Thoracic aorta (tissue), 2 donors: ENCODE measurements at regions not wholly inside any gene's neighbourhood (a gene's known extent, or its start where the extent isn't known, plus 50 kb on each side); places are given as distances from the start of the nearest gene placed in this dataset.

Source experiments
- ATAC-seq: fragments of 150-250 bp; one replicate; pipeline ENCODE4 v1.8.0; 2017; ENCODE audit warnings: low read depth; ENCODE audit not compliant: insufficient number of reproducible peaks, low FRiP score
- DNase-seq: peaks from one replicate; pipeline ENCODE4 v3.0.0-alpha.2; 2020; ENCODE audit warnings: low spot score
- H3K27ac ChIP-seq, 2 donors: fragments of 200-600 bp; sonication (generic); 1 replicate in 1 of 2; 2 replicates in 1 of 2; pipeline ENCODE4 v1.5.1; 2016; ENCODE audit warnings: mild to moderate bottlenecking in 2 of 2, moderate library complexity in 2 of 2
- H3K27me3 ChIP-seq: fragments of 200-600 bp; sonication (generic); replicated peaks from 2 replicates; pipeline ENCODE4 v1.6.0; 2016; ENCODE audit warnings: mild to moderate bottlenecking; ENCODE audit not compliant: insufficient read depth
- H3K36me3 ChIP-seq: fragments of 200-600 bp; sonication (generic); one replicate; pipeline ENCODE4 v1.5.1; 2016
- H3K4me1 ChIP-seq, 2 donors: fragments of 200-600 bp; sonication (generic); 1 replicate in 1 of 2; 2 replicates in 1 of 2; pipeline versions ENCODE4 v1.5.1 to v1.6.0; 2016; ENCODE audit warnings: low read depth in 2 of 2, mild to moderate bottlenecking in 1 of 2; ENCODE audit not compliant: control insufficient read depth in 1 of 2
- H3K4me3 ChIP-seq: fragments of 200-600 bp; sonication (generic); 2 replicates; pipeline ENCODE4 v1.5.1; 2016; ENCODE audit warnings: mild to moderate bottlenecking
- H3K9me3 ChIP-seq: fragments of 200-600 bp; sonication (generic); 2 replicates; pipeline ENCODE4 v1.5.1; 2016
- CTCF ChIP-seq: fragments of 200-600 bp; sonication (generic); IDR thresholded peaks from one replicate; pipeline ENCODE4 v1.5.1; 2019; ENCODE audit warnings: antibody characterized with exemption

DNA sequence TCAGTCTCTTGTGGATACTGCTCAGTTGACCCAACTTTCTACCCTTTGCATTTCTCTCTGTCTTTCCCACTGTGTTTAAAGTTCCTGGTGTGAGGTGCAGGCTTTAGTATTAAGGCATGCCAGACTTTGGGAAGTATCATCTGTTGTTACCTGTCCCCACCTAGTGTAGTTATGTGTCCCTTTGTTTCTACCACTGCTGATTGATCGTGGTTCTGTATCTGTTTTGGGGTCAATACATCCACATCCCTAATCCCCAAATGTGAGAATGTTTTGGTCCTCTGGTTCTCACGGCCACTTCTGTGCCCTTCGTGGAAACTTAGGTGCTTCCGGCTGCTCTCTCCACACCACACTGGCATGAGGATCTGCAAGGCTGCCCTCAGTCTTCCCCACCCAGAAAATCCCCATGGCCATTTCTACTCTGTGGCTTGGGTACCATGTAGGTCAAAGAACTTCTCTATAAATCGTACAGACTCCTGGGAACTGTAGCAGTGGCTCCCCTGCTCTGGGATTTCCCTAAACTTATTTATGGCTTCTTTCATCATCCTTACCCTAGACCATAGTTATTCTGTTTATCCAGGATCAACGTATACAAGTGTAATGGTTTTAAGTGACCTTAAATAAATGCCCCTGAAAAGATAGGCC, 443.2 kb downstream of the XYLT1 start:
- no peak for TF ChIP-seq CTCF

DNA sequence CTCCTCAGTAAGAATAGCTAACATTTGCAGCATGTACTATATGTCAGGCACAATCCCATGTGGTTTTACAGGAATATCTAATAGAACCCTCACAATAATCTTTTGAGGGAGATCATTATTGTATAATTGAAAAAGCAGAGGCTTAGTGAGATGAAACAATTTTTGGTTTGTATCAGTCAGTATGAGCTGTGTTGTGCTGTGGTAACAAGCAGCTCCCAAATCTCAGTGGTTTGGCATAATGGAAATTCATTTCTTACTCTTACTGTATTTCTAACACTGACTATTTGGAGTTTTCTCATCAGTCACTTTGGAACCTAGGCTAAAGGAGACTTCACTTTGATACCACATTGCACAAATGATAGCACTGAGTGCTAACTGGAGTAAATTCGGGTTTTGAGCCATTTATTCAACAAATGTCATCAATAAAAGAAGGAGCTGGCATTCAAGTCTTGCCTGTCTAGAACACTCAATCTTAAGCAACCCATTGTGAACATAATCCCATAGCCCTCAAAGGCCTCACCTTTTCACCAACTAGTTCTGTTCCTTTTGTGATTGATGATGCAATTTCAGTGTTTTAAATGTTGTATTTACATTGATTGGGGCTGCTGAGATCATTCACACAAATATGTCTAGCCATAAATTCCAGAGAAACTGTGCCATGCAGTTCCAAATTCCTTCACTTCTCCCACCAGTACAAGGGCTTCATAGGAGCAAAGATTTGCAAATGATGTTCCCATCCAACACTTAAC, 441.0 kb downstream of the XYLT1 start:
- DNase-seq (no peak), ATAC-seq (no peak)
- Histone ChIP-seq H3K4me1 (no peaks in the 10 kb centered on the region), H3K27ac (no peak overlapping the region), H3K4me3 (no peak overlapping the region), H3K9me3 (peaks cover 4% of the 10 kb centered on the region), H3K36me3 (no peaks in the 10 kb centered on the region), H3K27me3 (no peaks in the 10 kb centered on the region)
- TF ChIP-seq CTCF: no peak

More for the DNA sequence above, 443.2 kb downstream of the XYLT1 start:
- no peak for DNase-seq
- Histone ChIP-seq H3K27ac (no peak overlapping the region), H3K4me1 (no peaks in the 10 kb centered on the region), H3K27me3 (no peaks in the 10 kb centered on the region), H3K4me3 (no peak overlapping the region), H3K9me3 (no peaks in the 10 kb centered on the region), H3K36me3 (no peaks in the 10 kb centered on the region)
- no peak for ATAC-seq

- no peaks in the 10 kb centered on the region for H3K36me3 ChIP-seq
- H3K4me3 ChIP-seq: no peak overlapping the region
- H3K9me3 ChIP-seq: peaks cover 4% of the 10 kb centered on the region
- ATAC-seq (no peak), DNase-seq (no peak)
- H3K4me1 ChIP-seq: no peaks in the 10 kb centered on the region
- TF ChIP-seq CTCF: no peak
- no peaks in the 10 kb centered on the region for H3K27me3 ChIP-seq
- no peak overlapping the region for H3K27ac ChIP-seq
These were observed 439.1 kb downstream of the XYLT1 start for GRCh38 chr16:17031484-17032268.

GRCh38 chr16:17032332-17032731, 438.4 kb downstream of the XYLT1 start:
- no peak for ATAC-seq
- Histone ChIP-seq H3K9me3 (peaks cover 4% of the 10 kb centered on the region), H3K27me3 (no peaks in the 10 kb centered on the region), H3K4me3 (no peak overlapping the region), H3K36me3 (no peaks in the 10 kb centered on the region), H3K4me1 (no peaks in the 10 kb centered on the region), H3K27ac (no peak overlapping the region)
- no peak for DNase-seq
- no peak for TF ChIP-seq CTCF
